Esophagus muscularis mucosa (tissue), 4 donors: ENCODE measurements at regions not wholly inside any gene's neighbourhood (a gene's known extent, or its start where the extent isn't known, plus 50 kb on each side); places are given as distances from the start of the nearest gene placed in this dataset.

ENCODE experiments used
- DNase-seq: peaks from one replicate; pipeline ENCODE4 v3.0.0-alpha.2; 2017; ENCODE audit errors: extremely low spot score
- H3K27ac ChIP-seq, 4 donors: fragments of 200-600 bp; sonication (generic); replicated peaks in 1 of 4; 1 replicate in 3 of 4; 2 replicates in 1 of 4; pipeline ENCODE4 v1.5.1; 2016 to 2019; ENCODE audit warnings: mild to moderate bottlenecking in 1 of 4
- H3K27me3 ChIP-seq, 4 donors: fragments of 200-600 bp; sonication (generic); one replicate each; pipeline versions ENCODE4 v1.5.1 to v1.6.0; 2016 to 2019
- H3K36me3 ChIP-seq, 4 donors: fragments of 200-600 bp; sonication (generic); one replicate each; pipeline ENCODE4 v1.5.1; 2016 to 2019
- H3K4me1 ChIP-seq, 4 donors: fragments of 200-600 bp; sonication (generic); one replicate each; pipeline ENCODE4 v1.5.1; 2016 to 2019
- H3K4me3 ChIP-seq, 4 donors: fragments of 200-600 bp; sonication (generic); 1 replicate in 2 of 4; 2 replicates in 2 of 4; pipeline ENCODE4 v1.5.1; 2016 to 2019; ENCODE audit warnings: mild to moderate bottlenecking in 4 of 4, moderate library complexity in 1 of 4
- H3K9me3 ChIP-seq, 4 donors: fragments of 200-600 bp; sonication (generic); 1 replicate in 3 of 4; 2 replicates in 1 of 4; pipeline ENCODE4 v1.5.1; 2016 to 2019
- EP300 ChIP-seq: sonication (generic); formaldehyde crosslinking; IDR thresholded peaks from one replicate; pipeline ENCODE4 v1.6.1; 2017; ENCODE audit warnings: antibody characterized with exemption
- POLR2A ChIP-seq: fragments of 450-650 bp; IDR thresholded peaks from one replicate; pipeline ENCODE4 v1.6.1; 2017; ENCODE audit warnings: antibody characterized with exemption, moderate library complexity, mild to moderate bottlenecking, low read depth
- POLR2AphosphoS5 ChIP-seq, 2 donors: sonication (generic); formaldehyde crosslinking; IDR thresholded peaks; one replicate each; pipeline ENCODE4 v1.6.1; 2017; ENCODE audit warnings: antibody characterized with exemption in 2 of 2
- WGBS: methylation state at CpG from one replicate; pipeline ENCODE4 v1.1.5; 2018; 5-methylcytosine and 5-hydroxymethylcytosine counted together
- intact Hi-C: fragments of 100-400 bp; cut with DNase I; formaldehyde crosslinking; loops from one replicate; pipeline ENCODE4 v1.15.1; 2023
- TF ChIP-seq, protein P1 (sequence below), 3 experiments: fragments of 200-600 bp in 2 of 3; fragments of 450-650 bp in 1 of 3; sonication (generic) in 2 of 3; IDR thresholded peaks; one replicate each; pipeline ENCODE4 v1.5.1; 2017 to 2019; ENCODE audit warnings: antibody characterized with exemption in 3 of 3, mild to moderate bottlenecking in 2 of 3, moderate library complexity in 1 of 3

DNA sequence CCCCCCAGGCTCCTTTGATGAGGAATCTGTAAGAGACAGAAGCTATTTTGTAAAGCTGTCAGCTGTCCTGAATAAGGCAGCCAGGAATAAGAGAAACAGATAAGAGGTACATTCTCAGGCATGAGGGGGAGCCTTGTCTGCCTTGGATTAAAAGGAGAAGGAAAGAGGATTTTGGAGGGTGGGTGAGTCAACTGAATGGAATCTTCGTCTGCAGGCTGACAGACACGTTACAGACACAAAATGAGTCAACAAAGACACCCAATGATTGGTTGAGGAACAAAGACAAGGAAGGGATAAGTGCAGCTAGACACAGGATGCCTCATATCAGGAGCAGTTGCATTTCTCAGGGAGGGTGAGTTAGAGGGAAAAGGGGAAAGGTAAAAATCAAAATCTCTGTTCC, 162.5 kb downstream of the OLFM4 start:
- TF ChIP-seq, protein P1, sequence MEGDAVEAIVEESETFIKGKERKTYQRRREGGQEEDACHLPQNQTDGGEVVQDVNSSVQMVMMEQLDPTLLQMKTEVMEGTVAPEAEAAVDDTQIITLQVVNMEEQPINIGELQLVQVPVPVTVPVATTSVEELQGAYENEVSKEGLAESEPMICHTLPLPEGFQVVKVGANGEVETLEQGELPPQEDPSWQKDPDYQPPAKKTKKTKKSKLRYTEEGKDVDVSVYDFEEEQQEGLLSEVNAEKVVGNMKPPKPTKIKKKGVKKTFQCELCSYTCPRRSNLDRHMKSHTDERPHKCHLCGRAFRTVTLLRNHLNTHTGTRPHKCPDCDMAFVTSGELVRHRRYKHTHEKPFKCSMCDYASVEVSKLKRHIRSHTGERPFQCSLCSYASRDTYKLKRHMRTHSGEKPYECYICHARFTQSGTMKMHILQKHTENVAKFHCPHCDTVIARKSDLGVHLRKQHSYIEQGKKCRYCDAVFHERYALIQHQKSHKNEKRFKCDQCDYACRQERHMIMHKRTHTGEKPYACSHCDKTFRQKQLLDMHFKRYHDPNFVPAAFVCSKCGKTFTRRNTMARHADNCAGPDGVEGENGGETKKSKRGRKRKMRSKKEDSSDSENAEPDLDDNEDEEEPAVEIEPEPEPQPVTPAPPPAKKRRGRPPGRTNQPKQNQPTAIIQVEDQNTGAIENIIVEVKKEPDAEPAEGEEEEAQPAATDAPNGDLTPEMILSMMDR (IDR thresholded peaks at IDR 0.05), result no peak
- TF ChIP-seq POLR2A (no peak), POLR2AphosphoS5 (IDR thresholded peaks at IDR 0.05) (no peak), EP300 (no peak)
- Histone ChIP-seq H3K9me3 (no peaks in the 10 kb centered on the region), H3K36me3 (no peaks in the 10 kb centered on the region), H3K4me1 (no peaks in the 10 kb centered on the region), H3K27me3 (peaks cover 0 to 18% (median 1%) of the 10 kb centered on the region in 4 donors), H3K27ac (no peak overlapping the region), H3K4me3 (no peak overlapping the region)
- DNase-seq, result no peak
- intact Hi-C loops, result no loop called here
- 15% methylated on average over 2 of the region's 2 CpGs for WGBS

DNA sequence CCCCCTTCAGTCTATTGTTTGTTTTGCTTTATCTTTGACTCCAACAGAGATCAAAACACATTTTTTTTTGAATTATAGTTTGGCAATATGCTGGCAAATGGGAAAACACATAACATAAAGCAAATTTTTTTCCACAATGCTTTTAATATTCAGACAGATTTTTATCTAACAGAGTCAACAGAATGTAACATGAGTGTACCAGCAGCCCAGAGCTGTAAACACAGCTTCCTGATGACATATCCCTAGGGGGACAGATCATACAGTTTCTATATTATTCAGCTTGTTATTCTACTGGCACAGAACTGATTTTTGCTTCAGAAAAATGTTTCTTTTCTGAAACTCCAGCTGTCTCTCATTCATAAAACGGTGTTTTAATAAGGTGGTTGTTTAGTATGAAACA, 168.8 kb downstream of the OLFM4 start:
- TF ChIP-seq POLR2A, result no peak
- no peak for TF ChIP-seq EP300
- TF ChIP-seq, protein P1 (IDR thresholded peaks at IDR 0.05), result no peak
- no peak for TF ChIP-seq POLR2AphosphoS5 (IDR thresholded peaks at IDR 0.05)
- no peak for DNase-seq
- H3K4me3 ChIP-seq, result no peak overlapping the region
- H3K9me3 ChIP-seq, result no peaks in the 10 kb centered on the region
- H3K27me3 ChIP-seq, result peaks cover 0 to 68% (median 17%) of the 10 kb centered on the region in 4 donors
- no peaks in the 10 kb centered on the region for H3K36me3 ChIP-seq
- H3K27ac ChIP-seq, result no peak overlapping the region
- intact Hi-C loops, result no loop called here
- 48% methylated on average over 1 of the region's 1 CpG for WGBS
- peaks cover 0 to 15% (median 4%) of the 10 kb centered on the region in 4 donors for H3K4me1 ChIP-seq

DNA sequence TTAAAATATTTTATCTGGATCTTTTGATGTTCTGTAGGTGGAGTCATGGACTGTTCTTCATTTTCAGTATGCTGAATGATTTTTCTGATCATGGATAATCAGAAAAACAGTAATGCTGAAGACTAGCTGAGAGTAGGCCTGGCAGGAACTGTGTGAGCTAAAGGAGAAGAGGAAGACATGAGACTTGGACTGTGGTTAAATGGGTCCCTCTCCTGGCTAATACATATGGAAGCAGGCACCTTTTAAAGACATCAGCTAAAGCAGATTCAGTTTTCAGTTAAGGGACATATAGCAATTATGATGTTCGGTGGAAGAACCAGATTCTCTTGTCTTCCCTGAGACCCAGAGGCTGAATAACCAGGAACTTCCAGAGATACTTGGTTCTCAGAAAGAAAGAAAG, 169.4 kb downstream of the OLFM4 start:
- intact Hi-C loops, result no loop called here
- TF ChIP-seq POLR2AphosphoS5 (IDR thresholded peaks at IDR 0.05) (no peak), POLR2A (no peak)
- TF ChIP-seq, protein P1 (IDR thresholded peaks at IDR 0.05), result no peak
- Histone ChIP-seq H3K4me1 (peaks cover 0 to 15% (median 4%) of the 10 kb centered on the region in 4 donors), H3K4me3 (no peak overlapping the region), H3K9me3 (no peaks in the 10 kb centered on the region), H3K36me3 (no peaks in the 10 kb centered on the region), H3K27me3 (peaks cover 0 to 72% (median 20%) of the 10 kb centered on the region in 4 donors), H3K27ac (no peak overlapping the region)
- DNase-seq, result no peak
- 56% methylated on average over 1 of the region's 1 CpG for WGBS

DNA sequence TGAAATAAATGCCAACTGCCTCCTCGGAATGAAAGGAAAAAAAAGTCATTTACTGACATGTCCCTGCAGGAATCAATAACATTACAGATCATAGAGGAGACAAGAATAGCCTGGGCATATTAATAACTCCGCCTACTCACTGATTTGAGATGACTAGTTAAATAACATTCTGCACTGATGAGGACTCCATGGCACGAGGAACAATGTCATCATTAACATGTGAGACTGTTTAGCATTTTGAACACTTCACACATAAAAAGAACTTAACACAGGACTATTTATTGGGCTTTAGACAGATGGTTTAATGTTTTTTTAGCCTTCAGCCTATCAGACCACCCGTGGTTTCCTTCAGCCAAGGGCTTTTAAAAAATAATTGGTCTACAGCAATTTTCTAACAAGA, 170.1 kb downstream of the OLFM4 start:
- peak; percentile 8 for DNase-seq
- Histone ChIP-seq H3K4me3 (no peak overlapping the region), H3K4me1 (peaks cover 0 to 15% (median 4%) of the 10 kb centered on the region in 4 donors), H3K27me3 (peaks cover 0 to 77% (median 22%) of the 10 kb centered on the region in 4 donors), H3K27ac (no peak overlapping the region), H3K9me3 (no peaks in the 10 kb centered on the region), H3K36me3 (no peaks in the 10 kb centered on the region)
- 49% methylated on average over 4 of the region's 4 CpGs for WGBS
- intact Hi-C loops, result no loop called here
- no peak for TF ChIP-seq EP300

DNA sequence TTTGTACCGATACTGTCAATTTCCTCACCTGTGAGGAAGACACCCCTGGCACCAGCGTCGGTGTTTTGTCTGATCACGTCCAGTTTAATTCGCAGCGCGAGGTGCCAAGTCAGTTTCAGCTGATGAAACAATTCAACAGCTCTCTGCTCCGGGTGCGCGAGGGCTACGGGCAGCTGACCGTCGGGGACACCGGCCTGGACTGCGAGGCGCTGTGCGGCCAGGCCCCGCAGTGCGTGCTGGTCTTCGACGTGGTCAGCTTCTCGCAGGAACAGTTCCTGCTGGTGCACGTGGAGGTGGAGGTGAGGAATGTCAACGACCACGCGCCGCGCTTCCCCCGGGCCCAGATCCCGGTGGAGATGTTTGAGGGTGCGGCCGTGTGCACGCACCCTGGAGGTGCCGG, 171.5 kb downstream of the OLFM4 start:
- Histone ChIP-seq H3K27me3 (peaks cover 0 to 72% (median 22%) of the 10 kb centered on the region in 4 donors), H3K27ac (no peak overlapping the region), H3K4me3 (no peak overlapping the region), H3K36me3 (no peaks in the 10 kb centered on the region), H3K9me3 (no peaks in the 10 kb centered on the region), H3K4me1 (peaks cover 0 to 15% (median 4%) of the 10 kb centered on the region in 4 donors)
- peak; percentile 78 for DNase-seq
- intact Hi-C loops, result no loop called here
- TF ChIP-seq, protein P1 (IDR thresholded peaks at IDR 0.05), result no peak
- TF ChIP-seq EP300, result no peak
- no peak for TF ChIP-seq POLR2A
- no peak for TF ChIP-seq POLR2AphosphoS5 (IDR thresholded peaks at IDR 0.05)
- WGBS, result 73% methylated on average over 15 of the region's 34 CpGs
